ENCODE measurements at regions not wholly inside any gene's neighbourhood (a gene's known extent, or its start where the extent isn't known, plus 50 kb on each side); places are given as distances from the start of the nearest gene placed in this dataset.

DNA sequence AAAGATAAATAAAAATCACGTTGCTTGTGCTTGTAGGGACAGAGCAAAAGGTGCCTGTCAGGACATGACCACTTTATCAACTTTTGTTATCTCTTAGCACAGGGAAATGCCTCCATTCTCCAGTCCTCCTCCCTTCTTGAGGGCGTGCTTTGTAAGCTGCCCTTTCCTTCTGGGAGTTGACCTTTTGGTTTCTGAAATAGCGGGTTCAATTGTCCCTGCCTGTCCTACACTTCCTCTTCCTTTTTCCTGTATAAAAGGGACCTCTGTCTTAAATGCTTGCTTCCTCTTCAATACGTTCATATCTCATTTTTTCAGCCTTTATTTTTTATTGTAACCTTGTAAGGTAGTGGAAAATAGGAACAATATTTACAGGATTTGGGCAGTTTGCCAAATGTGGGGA is 153.5 kb downstream of the SH3BGRL start:
- Histone ChIP-seq H3K36me3 (ENCODE audit: control insufficient read depth in 2 of 2, extremely low read depth in 1 of 2, insufficient read depth in 2 of 2, low read length in 2 of 2) (no peaks in the 10 kb centered on the region), H3K9me1 (replicated peaks; ENCODE audit: control insufficient read depth, extremely low read depth, insufficient read depth, low read length) (no peaks in the 10 kb centered on the region), H3K79me2 (ENCODE audit: control insufficient read depth, insufficient read depth, low read length) (no peaks in the 10 kb centered on the region), H3K9ac (replicated peaks; ENCODE audit: extremely low read depth, insufficient read depth, low read length) (no peak overlapping the region), H3K27ac (ENCODE audit: insufficient read depth, low read depth, low read length) (no peak overlapping the region), H4K20me1 (replicated peaks; ENCODE audit: control insufficient read depth, extremely low read depth, insufficient read depth, low read length) (no peaks in the 10 kb centered on the region), H3K4me2 (ENCODE audit: insufficient read depth, low read length) (no peak overlapping the region), H3K27me3 (ENCODE audit: control insufficient read depth in 2 of 2, insufficient read depth in 2 of 2, low read length in 2 of 2) (no peaks in the 10 kb centered on the region), H3K4me3 (replicated peaks in 1 of 3; ENCODE audit: insufficient read depth in 1 of 3, low read depth in 1 of 3, low read length in 3 of 3) (no peak overlapping the region), H3K9me3 (replicated peaks; ENCODE audit: control insufficient read depth, insufficient read depth, low read length) (no peaks in the 10 kb centered on the region), H2AFZ (ENCODE audit: low read depth, low read length) (no peak overlapping the region), H3K4me1 (ENCODE audit: control insufficient read depth, extremely low read depth, insufficient read depth, low read length) (no peaks in the 10 kb centered on the region)
- peak; percentile 59 for DNase-seq (ENCODE audit: low read depth, low spot score)
- BruUV-seq (replicated peaks): no TSS peak
- dilution Hi-C loops (cut with MboI; ENCODE audit: extremely low pct_ligation_motif_present, low sequenced_read_pairs) (no loop called here), intact Hi-C loops (cut with micrococcal nuclease) (no loop called here)
- no peak for TF ChIP-seq JUN (IDR thresholded peaks at IDR 0.05; ENCODE audit: borderline replicate concordance, insufficient read depth, insufficient read length, low read depth)
- TF ChIP-seq, protein P1, sequence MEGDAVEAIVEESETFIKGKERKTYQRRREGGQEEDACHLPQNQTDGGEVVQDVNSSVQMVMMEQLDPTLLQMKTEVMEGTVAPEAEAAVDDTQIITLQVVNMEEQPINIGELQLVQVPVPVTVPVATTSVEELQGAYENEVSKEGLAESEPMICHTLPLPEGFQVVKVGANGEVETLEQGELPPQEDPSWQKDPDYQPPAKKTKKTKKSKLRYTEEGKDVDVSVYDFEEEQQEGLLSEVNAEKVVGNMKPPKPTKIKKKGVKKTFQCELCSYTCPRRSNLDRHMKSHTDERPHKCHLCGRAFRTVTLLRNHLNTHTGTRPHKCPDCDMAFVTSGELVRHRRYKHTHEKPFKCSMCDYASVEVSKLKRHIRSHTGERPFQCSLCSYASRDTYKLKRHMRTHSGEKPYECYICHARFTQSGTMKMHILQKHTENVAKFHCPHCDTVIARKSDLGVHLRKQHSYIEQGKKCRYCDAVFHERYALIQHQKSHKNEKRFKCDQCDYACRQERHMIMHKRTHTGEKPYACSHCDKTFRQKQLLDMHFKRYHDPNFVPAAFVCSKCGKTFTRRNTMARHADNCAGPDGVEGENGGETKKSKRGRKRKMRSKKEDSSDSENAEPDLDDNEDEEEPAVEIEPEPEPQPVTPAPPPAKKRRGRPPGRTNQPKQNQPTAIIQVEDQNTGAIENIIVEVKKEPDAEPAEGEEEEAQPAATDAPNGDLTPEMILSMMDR (IDR thresholded peaks at IDR 0.05; ENCODE audit: extremely low read depth in 1 of 2, insufficient read depth in 1 of 2, low read depth in 1 of 2, low read length in 2 of 2): no peak
- TF ChIP-seq POLR2AphosphoS5 (IDR thresholded peaks at IDR 0.05; ENCODE audit: insufficient read depth, low read depth, low read length): no peak
- TF ChIP-seq GATA2 (IDR thresholded peaks at IDR 0.05; ENCODE audit: insufficient read depth, insufficient read length, low read depth, low read length): no peak
- TF ChIP-seq MYC (IDR thresholded peaks at IDR 0.05; ENCODE audit: low read depth, low read length): no peak
- TF ChIP-seq POLR2A (IDR thresholded peaks at IDR 0.05; ENCODE audit: low read depth, low read length): no peak
- TF ChIP-seq FOS (IDR thresholded peaks at IDR 0.05; ENCODE audit: borderline replicate concordance, insufficient read depth, low read length): no peak
- no peak for TF ChIP-seq EZH2 (IDR thresholded peaks at IDR 0.05; ENCODE audit: borderline replicate concordance, low read depth, low read length, severe bottlenecking)
- ChIA-PET POLR2A (no interaction called here), CTCF (no interaction called here)
- FAIRE-seq: peak; percentile 59
